ENCODE measurements at regions not wholly inside any gene's neighbourhood (a gene's known extent, or its start where the extent isn't known, plus 50 kb on each side); places are given as distances from the start of the nearest gene placed in this dataset.

- TF ChIP-seq CTCF (IDR thresholded peaks at IDR 0.05; ENCODE audit: extremely low read depth, missing control alignments), result no peak
- no peak for DNase-seq (ENCODE audit: low spot score)
Observed at GRCh38 chr3:117226932-117227331, 517.4 kb downstream of the TUSC7 start.

- TF ChIP-seq CTCF (IDR thresholded peaks at IDR 0.05; ENCODE audit: extremely low read depth, missing control alignments), result no peak
- DNase-seq (ENCODE audit: low spot score), result no peak
Observed at GRCh38 chr3:117228466-117228865, 518.9 kb downstream of the TUSC7 start.

DNA sequence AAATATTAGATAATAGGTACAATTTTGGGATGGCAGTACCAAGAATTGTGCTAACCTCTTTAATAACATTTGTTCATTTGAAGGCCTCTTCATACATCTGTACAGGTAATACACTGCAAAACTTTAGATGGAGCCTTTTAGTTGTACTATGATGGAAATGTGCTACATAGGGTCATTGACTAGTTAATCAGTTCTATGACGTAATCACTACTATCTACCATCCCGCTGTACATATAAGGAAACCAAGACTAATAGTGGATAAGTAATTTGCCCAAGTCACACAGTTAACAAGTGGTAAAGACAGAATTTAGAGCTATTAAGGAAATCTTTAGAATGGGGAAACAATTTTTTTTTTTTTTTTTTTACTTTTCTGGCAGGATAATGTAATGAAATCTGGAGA, 521.3 kb downstream of the TUSC7 start:
- DNase-seq (ENCODE audit: low spot score), result no peak
- TF ChIP-seq CTCF (IDR thresholded peaks at IDR 0.05; ENCODE audit: extremely low read depth, missing control alignments), result no peak

DNA sequence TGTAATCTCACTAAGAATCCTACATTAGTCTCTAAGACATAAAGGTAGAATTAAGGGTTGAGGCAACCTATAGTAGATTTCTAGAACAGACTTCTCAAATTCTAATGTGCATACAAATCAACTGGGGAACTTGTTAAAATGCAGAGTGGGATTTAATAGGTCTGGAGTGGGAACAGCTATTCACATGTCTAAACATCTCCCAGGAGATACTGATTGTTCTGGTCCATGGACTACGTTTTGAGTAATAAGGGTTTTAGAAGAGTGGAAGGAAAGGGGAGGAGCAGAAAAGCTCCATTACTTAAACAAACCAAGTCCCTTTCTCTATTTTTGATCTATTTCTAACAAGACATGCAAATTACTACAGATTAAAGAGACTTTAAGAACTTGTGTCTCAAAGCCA, 524.8 kb downstream of the TUSC7 start:
- no peak for DNase-seq (ENCODE audit: low spot score)
- no peak for TF ChIP-seq CTCF (IDR thresholded peaks at IDR 0.05; ENCODE audit: extremely low read depth, missing control alignments)

GRCh38 chr3:117235304-117235703, 525.7 kb downstream of the TUSC7 start:
- TF ChIP-seq CTCF (IDR thresholded peaks at IDR 0.05; ENCODE audit: extremely low read depth, missing control alignments), result no peak
- DNase-seq (ENCODE audit: low spot score), result no peak

GRCh38 chr3:117238806-117239205, 529.2 kb downstream of the TUSC7 start:
- DNase-seq (ENCODE audit: low spot score), result no peak
- TF ChIP-seq CTCF (IDR thresholded peaks at IDR 0.05; ENCODE audit: extremely low read depth, missing control alignments), result no peak

GRCh38 chr3:117243657-117244056, 534.1 kb downstream of the TUSC7 start:
- TF ChIP-seq CTCF (IDR thresholded peaks at IDR 0.05; ENCODE audit: extremely low read depth, missing control alignments), result no peak

More at GRCh38 chr3:117243657-117244056, 534.1 kb downstream of the TUSC7 start:
- DNase-seq (ENCODE audit: low spot score), result no peak

All from GM20000 (cell line).